NCI-H2227 (cell line): ENCODE measurements at regions not wholly inside any gene's neighbourhood (a gene's known extent, or its start where the extent isn't known, plus 50 kb on each side); places are given as distances from the start of the nearest gene placed in this dataset.

Experiments
- DNase-seq: peaks from one replicate; lab custom pipeline; 2025; ENCODE audit not compliant: unreplicated experiment; lab: John Stamatoyannopoulos, UW

GRCh38 chr2:120807751-120808150 is 72.1 kb downstream of the GLI2 start:
- DNase-seq: no peak

- DNase-seq: no peak
These were observed 73.5 kb downstream of the GLI2 start for GRCh38 chr2:120809151-120809550.

- no peak for DNase-seq
These were observed 74.2 kb downstream of the GLI2 start for GRCh38 chr2:120809609-120810440.

- DNase-seq: no peak
These were observed 75.0 kb downstream of the GLI2 start for GRCh38 chr2:120810639-120811038.

DNA sequence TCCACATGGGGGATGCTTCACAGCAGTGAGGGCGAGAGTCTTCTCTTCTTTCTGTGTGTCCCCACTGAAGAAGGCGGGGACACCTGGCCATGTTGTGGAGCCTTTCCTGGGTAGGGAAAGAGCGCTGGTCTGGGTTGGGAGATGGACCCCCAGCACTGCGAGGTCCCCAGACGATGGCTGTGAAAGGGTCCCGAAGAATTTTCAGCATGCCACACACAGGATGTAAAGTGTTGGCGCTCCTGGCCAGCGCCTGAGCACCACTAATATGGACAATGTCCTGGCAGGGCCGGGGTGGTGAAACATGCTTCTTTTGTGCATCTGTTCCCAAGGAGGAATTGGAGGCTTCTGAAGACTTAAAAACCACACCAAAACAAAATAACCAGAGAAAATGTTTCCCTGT is 77.2 kb downstream of the GLI2 start:
- DNase-seq: no peak

DNA sequence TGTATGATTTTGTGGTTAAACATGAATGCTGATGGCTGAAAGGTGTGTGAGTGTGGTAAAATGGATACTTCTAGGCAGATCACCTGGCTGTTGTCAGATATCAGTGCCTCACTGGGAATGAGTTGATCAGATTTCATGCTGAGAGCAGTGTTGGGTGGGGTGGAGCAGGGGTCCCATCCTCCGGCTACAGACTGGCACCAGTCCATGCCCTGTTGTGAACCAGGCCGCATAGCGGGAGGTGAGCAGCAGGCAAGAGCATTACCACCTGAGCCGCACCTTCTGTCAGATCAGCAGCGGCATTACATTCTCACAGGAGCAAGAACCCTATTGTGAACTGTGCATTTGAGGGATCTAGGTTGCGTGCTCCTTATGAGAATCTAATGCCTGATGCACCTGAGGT is 78.7 kb downstream of the GLI2 start:
- DNase-seq: no peak

DNA sequence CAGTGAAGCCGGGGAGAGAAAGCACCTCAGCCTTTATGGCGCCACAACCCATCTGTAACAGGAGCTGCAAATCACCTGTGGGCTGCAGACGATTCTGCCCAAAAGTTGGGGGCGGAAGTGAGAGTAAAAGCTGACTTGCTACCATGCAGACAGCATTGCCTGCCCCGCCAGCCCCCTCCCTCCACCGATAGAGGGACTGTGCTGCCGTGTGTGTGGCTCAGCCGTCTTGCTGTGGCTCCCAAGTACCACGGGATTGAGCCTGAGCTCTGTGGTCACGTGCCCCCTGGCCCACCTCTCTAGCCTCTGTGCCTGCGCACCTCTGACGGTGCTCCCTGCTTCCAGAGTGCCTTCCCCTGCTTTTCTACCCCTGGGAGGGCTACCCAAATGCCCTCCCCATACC is 79.6 kb downstream of the GLI2 start:
- no peak for DNase-seq

GRCh38 chr2:120817136-120817955 is 81.7 kb downstream of the GLI2 start:
- DNase-seq: no peak

- no peak for DNase-seq
These were observed 82.3 kb downstream of the GLI2 start for GRCh38 chr2:120817956-120818325.

DNA sequence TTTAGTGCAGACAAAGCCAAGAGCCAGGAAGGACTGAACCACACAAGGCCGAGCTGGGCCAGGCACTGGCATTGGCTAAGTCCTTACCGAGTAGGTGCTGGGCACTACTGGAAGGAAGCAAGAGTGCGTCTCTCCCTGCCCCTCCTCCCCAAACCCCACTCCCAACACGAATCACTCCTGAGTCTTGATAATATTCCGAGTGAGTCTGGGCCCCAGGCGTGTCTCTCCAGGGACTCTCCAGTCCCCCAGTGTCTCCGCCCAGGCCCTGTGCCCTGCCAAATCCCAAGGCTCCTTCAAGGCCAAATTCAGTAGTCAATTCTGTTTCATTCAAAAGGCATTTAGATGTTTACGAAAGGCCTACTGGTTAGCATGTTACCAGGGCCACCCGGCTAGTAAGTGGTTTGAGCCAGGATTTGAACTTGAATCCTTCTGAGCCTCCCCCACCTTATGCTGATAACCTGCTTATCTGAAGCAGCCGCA is 82.8 kb downstream of the GLI2 start:
- no peak for DNase-seq

DNA sequence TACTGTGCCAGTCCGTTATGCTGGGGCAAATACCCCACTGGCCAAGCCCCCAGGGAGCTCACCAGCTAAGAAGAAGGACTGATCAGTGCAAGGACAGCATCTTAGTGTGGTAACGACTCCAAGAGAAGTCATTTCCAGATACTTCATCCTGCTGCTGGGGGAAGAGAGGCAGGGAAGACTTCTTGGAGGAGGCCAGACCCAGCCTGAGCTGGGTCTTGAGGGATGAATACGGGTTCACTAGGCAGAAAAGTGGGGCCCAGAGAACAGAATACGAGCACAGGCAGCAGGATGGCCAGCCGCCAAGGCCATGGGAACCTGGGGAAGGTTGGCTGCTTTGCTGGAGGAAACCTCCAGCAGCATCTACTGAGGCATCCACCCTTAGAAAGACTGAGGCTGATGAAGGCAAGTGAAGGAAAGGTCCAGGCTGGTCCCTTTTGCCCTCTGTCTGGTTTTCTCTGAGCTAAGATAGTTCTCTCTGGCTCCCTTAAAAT is 84.1 kb downstream of the GLI2 start:
- DNase-seq: no peak

- peak; percentile 34 for DNase-seq
These were observed 84.7 kb downstream of the GLI2 start for GRCh38 chr2:120820263-120820952.

DNA sequence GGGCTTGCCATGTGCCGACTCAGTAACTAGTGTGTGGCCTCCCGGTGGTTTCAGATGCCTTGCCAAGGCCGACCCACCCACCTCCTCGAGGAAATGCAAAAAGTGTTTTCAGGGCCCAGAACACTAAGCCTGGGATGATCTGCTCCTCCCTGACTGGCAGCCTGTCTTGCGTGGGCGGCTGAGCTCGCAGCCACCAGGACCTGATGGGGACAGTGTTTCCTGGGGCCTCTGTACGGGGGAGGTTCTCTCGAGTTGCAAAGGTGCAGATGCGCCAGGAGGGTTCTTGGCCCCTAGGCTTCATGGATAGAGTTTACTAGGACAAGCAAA is 85.2 kb downstream of the GLI2 start:
- no peak for DNase-seq

DNA sequence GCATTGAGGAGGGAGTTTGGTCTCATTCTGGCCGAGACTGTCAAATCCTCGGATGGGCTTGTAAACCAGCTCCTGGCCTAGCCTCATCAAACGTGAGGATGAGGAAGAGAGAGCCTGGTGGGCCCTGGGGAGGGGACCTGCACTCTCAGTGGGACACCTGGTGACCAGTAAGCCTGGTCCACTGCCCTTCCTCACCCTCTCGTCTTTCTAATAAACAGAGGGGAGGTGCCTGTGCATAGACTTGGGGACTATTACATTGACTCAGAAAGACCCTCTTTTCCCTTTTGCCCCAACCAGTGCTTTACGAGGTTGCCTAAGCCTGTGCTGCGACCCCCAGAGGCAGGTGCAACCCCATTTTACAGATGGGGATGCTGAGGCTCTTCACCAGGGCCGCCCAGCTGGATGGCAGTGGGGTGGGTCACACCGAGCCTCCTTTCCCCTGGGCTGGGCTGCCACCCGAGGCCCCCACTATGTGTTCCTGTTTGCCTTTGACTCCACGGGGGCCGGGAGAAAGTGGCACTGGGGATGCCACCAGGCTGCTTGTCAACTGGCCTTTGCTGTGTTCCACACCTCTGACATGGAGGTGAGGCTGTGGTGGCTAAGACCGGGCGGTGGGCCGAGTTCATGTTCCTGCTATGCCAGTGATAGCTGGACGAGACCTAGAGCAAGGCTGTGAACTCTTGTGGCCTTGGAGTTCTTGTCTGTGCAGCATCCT is 85.9 kb downstream of the GLI2 start:
- DNase-seq: no peak

DNA sequence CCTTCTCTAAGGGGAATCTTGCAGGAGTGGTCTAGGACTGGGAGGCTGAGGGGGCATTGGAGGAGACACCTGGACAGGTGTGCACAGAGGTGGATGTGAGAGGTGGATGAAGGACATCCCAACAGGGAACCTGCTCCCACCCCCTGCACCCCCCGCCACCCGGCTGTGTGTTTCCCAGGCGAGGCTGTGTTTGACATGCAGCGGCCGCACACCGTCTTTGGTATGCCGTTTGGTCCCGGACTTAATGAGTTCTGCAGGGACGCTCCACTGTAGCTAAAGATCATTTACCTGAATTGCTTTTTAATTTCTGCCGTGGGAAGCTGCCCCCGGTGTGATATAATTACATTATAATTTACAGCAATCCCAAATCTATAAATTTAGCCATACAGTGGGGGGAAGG is 87.3 kb downstream of the GLI2 start:
- no peak for DNase-seq

DNA sequence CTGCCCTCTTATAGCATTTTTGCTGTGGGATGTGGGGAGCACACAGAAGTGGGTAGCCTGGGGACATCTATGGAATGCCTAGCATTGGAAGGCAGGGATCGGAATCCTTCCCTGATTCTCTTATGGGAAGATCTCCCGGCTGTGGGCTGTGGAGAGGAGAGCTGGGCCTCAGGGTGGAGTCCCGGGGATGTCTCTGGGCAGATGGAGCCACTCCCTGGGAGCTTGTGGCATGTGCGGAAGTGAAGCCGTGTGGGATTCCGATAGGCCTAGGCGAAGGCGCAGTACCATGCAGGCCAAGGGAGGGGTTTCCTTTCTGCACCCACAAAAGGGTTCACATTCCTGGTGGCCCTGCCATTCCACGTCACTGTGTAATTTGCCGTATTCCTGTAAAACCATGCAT is 87.9 kb downstream of the GLI2 start:
- no peak for DNase-seq

GRCh38 chr2:120824246-120824645 is 88.6 kb downstream of the GLI2 start:
- DNase-seq: no peak

- DNase-seq: no peak
These were observed 89.9 kb downstream of the GLI2 start for GRCh38 chr2:120825370-120826259.

- DNase-seq: no peak
These were observed 90.6 kb downstream of the GLI2 start for GRCh38 chr2:120826260-120826648.
